Esophagus squamous epithelium (tissue), 4 donors: ENCODE measurements at regions not wholly inside any gene's neighbourhood (a gene's known extent, or its start where the extent isn't known, plus 50 kb on each side); places are given as distances from the start of the nearest gene placed in this dataset.

Experiments used
- POLR2A ChIP-seq, 4 donors: fragments of 450-650 bp; IDR thresholded peaks; one replicate each; pipeline ENCODE4 v1.6.1; 2017; ENCODE audit warnings: antibody characterized with exemption in 4 of 4, mild to moderate bottlenecking in 4 of 4, moderate library complexity in 3 of 4
- TF ChIP-seq, protein P1 (sequence below), 6 experiments: fragments of 450-650 bp in 4 of 6; fragments of 200-600 bp in 2 of 6; sonication (generic) in 2 of 6; IDR thresholded peaks; one replicate each; pipeline ENCODE4 v1.5.1; 2016 to 2019; ENCODE audit warnings: antibody characterized with exemption in 6 of 6, mild to moderate bottlenecking in 4 of 6, moderate library complexity in 4 of 6

DNA sequence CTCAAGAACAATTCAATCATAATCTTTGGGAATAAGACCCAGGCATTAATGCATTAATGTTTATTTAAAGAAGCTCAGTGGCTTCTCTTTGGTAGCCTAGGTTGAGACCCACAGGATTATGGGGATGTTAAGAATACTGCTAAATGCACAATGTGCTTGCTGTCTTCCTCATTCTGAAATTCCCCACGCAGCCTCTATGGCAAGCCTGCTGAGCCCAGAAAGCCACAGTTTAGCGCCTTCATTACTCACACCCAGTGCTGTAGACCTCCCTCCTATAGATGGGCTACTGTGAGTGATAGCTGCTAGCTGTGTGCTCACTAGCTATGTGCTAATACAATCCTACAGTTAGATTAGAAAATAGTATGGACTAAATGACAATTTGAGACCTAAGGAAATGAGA lies 90.6 kb downstream of the TNFSF13B start:
- TF ChIP-seq, protein P1, sequence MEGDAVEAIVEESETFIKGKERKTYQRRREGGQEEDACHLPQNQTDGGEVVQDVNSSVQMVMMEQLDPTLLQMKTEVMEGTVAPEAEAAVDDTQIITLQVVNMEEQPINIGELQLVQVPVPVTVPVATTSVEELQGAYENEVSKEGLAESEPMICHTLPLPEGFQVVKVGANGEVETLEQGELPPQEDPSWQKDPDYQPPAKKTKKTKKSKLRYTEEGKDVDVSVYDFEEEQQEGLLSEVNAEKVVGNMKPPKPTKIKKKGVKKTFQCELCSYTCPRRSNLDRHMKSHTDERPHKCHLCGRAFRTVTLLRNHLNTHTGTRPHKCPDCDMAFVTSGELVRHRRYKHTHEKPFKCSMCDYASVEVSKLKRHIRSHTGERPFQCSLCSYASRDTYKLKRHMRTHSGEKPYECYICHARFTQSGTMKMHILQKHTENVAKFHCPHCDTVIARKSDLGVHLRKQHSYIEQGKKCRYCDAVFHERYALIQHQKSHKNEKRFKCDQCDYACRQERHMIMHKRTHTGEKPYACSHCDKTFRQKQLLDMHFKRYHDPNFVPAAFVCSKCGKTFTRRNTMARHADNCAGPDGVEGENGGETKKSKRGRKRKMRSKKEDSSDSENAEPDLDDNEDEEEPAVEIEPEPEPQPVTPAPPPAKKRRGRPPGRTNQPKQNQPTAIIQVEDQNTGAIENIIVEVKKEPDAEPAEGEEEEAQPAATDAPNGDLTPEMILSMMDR (IDR thresholded peaks at IDR 0.05), result no peak
- no peak for TF ChIP-seq POLR2A (IDR thresholded peaks at IDR 0.05)
